ENCODE measurements at regions not wholly inside any gene's neighbourhood (a gene's known extent, or its start where the extent isn't known, plus 50 kb on each side); places are given as distances from the start of the nearest gene placed in this dataset.
"Not testable (repeated sequence)": the region's sequence is repeated elsewhere in the genome, so short reads cannot be mapped to it uniquely, and the experiment has no call there.

- TF ChIP-seq CTCF (IDR thresholded peaks at IDR 0.05; ENCODE audit: insufficient read depth, low read length); REST (IDR thresholded peaks at IDR 0.05; ENCODE audit: insufficient replicate concordance, low read depth); SPI1 (IDR thresholded peaks at IDR 0.05; ENCODE audit: borderline replicate concordance, low read depth): not testable (repeated sequence)
These were observed 59.6 kb downstream of the GOLGA6L7 start for GRCh38 chr15:28788649-28789400.

Data from HL-60 (cell line).